BJ (cell line): ENCODE measurements at regions not wholly inside any gene's neighbourhood (a gene's known extent, or its start where the extent isn't known, plus 50 kb on each side); places are given as distances from the start of the nearest gene placed in this dataset.
A peak's percentile ranks its signal among the peaks of the same experiment; 100 is the strongest.

Experiments used
- CTCF ChIA-PET: fragments of 350-600 bp; formaldehyde crosslinking; extraction: SDS; loops from one replicate; lab custom pipeline; 2021; ENCODE audit warnings: antibody characterized with exemption, inconsistent platforms; lab: Yijun Ruan, JAX
- POLR2A ChIA-PET: fragments of 300-600 bp; sonication (Branson Sonifier 250); formaldehyde crosslinking; extraction: SDS; loops from one replicate; lab custom pipeline; 2021; ENCODE audit warnings: antibody characterized with exemption; lab: Charles Lee
- DNase-seq: peaks from one replicate; pipeline ENCODE4 v3.0.0-alpha.2; 2011; ENCODE audit warnings: low read depth
- H3K27me3 ChIP-seq: 2 replicates; pipeline ENCODE4 v1.6.0; 2011; ENCODE audit warnings: low read length; ENCODE audit not compliant: control insufficient read depth, insufficient read depth
- H3K36me3 ChIP-seq: 2 replicates; pipeline ENCODE4 v1.5.1; 2011; ENCODE audit warnings: low read length; ENCODE audit not compliant: control insufficient read depth, insufficient read depth
- H3K4me3 ChIP-seq: 2 replicates; pipeline ENCODE4 v1.5.1; 2011; ENCODE audit warnings: low read depth, mild to moderate bottlenecking, control low read depth, low read length
- CTCF ChIP-seq: IDR thresholded peaks from 2 replicates; pipeline ENCODE4 v1.5.1; 2011; ENCODE audit warnings: low read depth, mild to moderate bottlenecking, control low read depth, inconsistent platforms, low read length, moderate library complexity; ENCODE audit not compliant: insufficient read depth

GRCh38 chr15:31545257-31545656 is 218.6 kb downstream of the KLF13 start:
- H3K4me3 ChIP-seq = no peak overlapping the region
- no peaks in the 10 kb centered on the region for H3K36me3 ChIP-seq
- POLR2A ChIA-PET = no interaction called here
- no peak for TF ChIP-seq CTCF
- H3K27me3 ChIP-seq = no peaks in the 10 kb centered on the region
- DNase-seq = no peak
- CTCF ChIA-PET = no interaction called here

GRCh38 chr15:31550211-31550977 is 223.8 kb downstream of the KLF13 start:
- no peak for DNase-seq
- no peaks in the 10 kb centered on the region for H3K36me3 ChIP-seq
- H3K27me3 ChIP-seq = no peaks in the 10 kb centered on the region
- ChIA-PET CTCF (no interaction called here), POLR2A (no interaction called here)
- no peak overlapping the region for H3K4me3 ChIP-seq
- TF ChIP-seq CTCF = no peak

GRCh38 chr15:31551323-31551722 is 224.7 kb downstream of the KLF13 start:
- Histone ChIP-seq H3K27me3 (no peaks in the 10 kb centered on the region), H3K36me3 (no peaks in the 10 kb centered on the region), H3K4me3 (no peak overlapping the region)
- ChIA-PET POLR2A (no interaction called here), CTCF (no interaction called here)
- no peak for DNase-seq
- no peak for TF ChIP-seq CTCF

- CTCF ChIA-PET = no interaction called here
- Histone ChIP-seq H3K36me3 (no peaks in the 10 kb centered on the region), H3K4me3 (no peak overlapping the region), H3K27me3 (no peaks in the 10 kb centered on the region)
- TF ChIP-seq CTCF = no peak
- DNase-seq = no peak
- POLR2A ChIA-PET = interaction anchor here (0.5 kb wide), 1 partner anchor 698 kb away, joined by 4 read pairs; no protein-coding TSS in a partner anchor
Observed at GRCh38 chr15:31552482-31553099, 226.0 kb downstream of the KLF13 start.

- peak; percentile 34 for DNase-seq
- Histone ChIP-seq H3K36me3 (no peaks in the 10 kb centered on the region), H3K27me3 (no peaks in the 10 kb centered on the region; the same call in 1 of the 2 replicates), H3K4me3 (no peak overlapping the region)
- CTCF ChIA-PET = no interaction called here
- POLR2A ChIA-PET = no interaction called here
- TF ChIP-seq CTCF = no peak
Observed at GRCh38 chr15:31554261-31554660, 227.6 kb downstream of the KLF13 start.
